GM19240 (cell line): ENCODE measurements at regions not wholly inside any gene's neighbourhood (a gene's known extent, or its start where the extent isn't known, plus 50 kb on each side); places are given as distances from the start of the nearest gene placed in this dataset.

ENCODE experiments used
- DNase-seq: peaks from one replicate; pipeline ENCODE4 v3.0.0; 2011; ENCODE audit warnings: low spot score; ENCODE audit not compliant: insufficient read length

DNA sequence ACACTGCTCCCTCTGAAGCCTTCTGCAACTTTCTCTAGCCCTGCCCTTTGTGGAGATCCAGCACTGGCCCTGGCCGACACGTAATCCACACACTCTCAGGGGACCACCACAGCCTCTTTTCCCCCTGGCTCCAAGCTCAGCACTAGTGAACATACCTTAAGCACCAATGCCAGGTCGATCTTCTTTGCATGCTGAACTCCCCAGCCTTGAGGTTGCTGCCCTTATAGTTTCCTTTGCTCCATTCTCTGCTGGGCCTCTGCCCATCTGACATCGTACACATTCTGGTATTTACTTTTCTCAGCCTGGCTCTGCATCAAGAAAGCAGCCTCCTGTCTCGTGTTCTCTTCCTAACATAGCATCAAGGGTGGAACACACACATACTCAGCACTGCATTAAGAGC, 361.5 kb downstream of the LPIN1 start:
- DNase-seq = no peak

DNA sequence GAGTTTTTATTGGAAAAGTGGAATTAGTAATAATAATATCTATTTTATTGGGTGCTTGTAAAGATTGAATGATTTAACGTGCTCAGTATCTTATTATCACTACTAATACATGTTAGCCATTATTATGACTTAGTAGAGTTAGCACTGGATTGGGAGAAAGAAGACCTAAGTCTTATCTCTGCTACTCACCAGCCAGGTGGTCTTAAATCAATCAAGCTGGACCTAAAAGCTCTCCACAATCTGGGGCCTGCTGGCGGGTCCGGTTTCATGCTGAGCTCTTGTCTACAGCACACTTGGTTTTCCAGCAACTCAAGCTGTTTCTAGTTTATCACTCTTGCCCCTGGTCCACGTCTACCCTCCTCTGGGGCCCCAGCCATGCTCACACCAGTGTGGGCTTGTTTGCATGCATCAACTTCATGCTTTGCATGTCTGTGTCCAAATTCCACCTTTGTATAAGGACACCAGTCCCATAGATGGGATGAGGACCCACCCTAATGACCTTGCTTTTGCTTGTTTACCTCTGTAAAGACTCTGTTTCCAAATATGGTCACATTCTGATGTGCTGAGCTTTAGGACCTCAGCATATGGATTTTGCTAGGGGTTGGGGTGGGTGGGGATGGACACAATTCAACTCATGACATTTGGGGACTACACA, 363.1 kb downstream of the LPIN1 start:
- DNase-seq = no peak

DNA sequence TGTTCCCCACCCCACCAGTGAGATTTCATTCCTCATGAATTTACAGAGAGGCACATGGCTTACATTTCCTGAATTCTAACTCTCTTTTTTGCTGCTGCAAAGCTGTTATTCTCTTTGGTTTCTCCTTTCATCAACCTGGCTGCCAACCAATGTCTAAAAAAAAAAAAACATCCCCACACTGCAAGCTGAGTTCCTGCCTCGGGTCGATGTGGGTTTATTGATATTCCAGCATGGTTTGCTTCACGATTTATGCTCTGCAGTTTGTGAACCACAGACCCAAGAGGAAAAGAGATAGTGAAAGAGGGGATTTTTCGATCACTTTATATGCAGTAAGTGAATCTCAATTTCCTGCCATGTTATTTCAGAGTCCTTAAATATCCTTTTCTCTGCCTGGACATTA, 363.6 kb downstream of the LPIN1 start:
- DNase-seq = no peak

DNA sequence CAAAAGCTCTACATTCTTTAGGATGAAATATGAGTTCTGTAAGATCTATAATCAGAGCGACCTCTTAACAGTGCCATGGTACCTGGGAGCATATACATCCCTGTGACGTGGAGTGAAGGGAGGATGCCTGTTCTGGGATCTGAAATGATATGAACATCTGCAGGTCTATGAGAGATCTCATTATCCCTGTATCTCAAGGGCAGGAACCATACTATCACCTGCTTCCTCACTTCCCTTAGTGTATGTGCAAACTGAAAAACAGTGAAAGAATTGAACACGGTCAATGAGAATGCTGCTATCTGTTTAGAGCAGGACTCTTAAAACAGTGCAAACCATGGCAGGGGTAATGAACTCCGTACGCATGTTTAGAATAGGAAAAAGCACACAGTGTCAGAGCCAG, 364.0 kb downstream of the LPIN1 start:
- DNase-seq = no peak

DNA sequence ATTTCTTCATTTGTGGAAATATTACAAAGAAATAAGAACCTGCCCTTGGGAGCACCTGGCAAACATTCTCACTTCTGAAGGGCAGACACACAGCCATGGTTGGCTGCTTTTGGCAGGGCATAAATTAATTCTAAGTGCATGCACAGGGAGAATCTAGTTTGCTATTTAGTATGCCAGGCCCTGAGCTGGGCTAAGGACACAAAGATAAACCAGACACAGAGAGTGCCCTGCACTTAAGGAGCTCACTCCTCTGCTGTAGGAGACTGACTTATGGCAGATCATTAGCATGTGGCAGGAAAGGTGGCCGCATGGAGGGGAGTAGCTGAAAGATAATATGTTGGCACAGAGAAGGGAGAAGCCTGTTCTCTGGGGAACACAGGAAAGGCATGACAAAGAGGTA, 367.0 kb downstream of the LPIN1 start:
- DNase-seq = no peak

DNA sequence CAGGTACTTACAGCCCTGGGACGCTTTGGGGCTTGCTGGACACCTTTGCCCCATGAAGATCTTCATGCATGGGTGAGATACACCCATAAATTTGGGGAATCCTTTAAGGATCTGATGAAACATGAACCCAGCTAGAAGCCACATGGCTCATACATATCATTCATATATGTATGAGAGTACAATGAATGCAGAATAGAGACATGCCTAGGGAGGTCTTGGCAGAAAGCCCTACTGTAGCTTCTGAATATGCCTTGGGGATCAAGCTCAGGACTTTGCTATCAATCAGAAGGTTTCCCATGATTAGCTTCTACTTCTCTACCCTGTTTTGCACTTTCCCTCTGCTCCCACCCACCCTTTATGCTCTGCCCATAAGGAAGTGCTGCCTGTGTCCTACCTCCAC, 368.4 kb downstream of the LPIN1 start:
- no peak for DNase-seq

DNA sequence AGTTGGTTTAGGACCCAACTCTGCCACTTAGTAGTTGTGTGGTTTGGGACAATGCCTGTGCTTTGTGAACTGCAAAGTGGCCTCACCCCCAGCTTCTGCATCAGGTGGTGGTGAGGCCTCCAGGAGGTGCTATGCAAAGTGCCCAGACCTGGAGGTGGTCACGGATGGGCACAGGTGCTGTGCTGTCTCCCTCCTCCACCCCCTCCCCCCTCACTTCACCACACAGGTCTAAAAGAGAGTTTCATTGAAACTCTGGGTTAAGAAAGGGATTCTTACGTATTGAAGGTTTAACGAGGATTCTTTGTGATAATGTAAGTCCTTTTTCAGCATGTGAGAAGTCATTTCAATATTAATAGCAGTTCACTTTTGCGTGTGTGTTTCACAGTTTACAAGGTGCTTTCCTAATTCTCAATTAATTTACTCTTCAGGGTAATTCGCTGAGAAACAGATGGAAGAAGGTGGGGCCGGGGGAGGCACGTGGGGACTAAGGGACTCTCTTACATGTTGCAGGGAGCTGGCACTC, 369.9 kb downstream of the LPIN1 start:
- DNase-seq = no peak

DNA sequence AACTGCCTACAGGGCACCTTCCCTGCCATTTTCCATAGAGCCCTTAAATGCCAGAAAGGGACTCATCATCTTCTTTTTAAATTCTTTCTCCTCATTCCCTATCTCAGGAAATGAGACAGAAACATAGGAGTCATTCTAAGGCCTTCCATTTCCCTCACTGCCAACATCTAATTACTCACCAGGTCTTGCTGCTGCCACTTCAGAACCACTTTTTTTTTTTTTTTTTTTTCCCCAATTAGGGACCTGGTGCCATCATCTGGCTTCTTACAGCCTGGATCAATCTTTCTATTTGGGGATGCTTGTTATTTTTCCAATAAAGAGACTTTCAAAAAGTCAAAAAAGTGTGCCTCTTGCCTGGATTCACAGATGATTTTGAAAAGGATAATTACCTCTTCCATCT, 373.4 kb downstream of the LPIN1 start:
- no peak for DNase-seq

DNA sequence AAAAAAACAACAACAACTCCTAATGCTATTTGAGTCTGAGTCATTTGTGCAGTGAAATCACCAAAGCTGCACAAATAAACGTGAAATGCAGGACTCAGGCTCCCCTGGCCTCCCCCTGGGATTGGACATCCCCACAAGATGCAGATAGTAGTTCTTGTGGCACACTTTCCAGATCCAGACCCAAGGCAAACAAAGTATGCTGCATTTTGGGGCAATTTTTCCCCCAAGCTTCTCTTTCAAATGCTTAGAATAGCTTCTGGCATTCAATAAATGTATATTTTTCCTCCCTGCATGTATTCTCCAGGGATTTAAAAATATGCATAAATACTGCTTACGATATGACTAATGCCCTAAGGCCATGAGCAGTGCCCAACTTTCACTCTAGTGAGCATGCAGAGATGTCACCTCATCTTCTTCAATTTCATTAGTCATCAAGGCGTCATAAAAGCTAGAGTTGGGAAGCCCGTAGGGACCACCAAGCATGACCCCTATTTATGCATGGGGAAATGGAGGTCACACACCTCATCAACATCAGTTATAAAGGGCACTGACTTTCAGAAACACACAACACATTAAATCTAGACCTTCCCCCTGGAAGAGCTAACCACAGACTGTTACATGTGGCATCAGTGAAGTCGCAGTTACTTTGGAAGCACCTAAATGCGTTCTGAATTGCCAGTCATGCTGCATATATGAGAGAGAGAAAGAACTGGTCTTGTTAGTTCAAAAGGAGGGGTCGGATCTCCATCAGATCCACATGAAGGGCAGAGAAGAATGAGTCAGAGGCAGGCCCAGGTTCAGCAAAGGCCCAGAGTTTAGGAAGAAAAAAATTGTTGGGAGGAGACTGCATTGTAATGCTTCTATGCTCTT, 374.1 kb downstream of the LPIN1 start:
- DNase-seq = no peak

DNA sequence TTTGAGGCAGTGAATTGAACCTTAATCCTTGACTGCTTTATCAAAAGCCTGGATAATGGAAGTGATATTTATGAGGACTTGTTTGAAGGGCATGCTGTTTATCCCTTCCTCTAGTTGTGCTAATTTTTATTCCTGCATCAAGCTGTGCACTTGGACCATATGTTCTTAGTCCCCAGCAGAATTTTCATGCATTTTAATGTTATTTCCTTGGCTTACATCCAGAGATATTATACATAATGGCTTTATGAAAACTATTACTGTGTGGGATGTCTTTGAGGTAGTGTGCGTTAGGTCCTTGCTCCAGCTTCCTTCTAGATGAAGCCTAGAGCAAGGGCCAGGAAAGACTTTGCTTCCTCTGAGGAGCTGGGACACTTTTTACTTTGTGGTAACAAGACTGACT, 378.4 kb downstream of the LPIN1 start:
- no peak for DNase-seq

DNA sequence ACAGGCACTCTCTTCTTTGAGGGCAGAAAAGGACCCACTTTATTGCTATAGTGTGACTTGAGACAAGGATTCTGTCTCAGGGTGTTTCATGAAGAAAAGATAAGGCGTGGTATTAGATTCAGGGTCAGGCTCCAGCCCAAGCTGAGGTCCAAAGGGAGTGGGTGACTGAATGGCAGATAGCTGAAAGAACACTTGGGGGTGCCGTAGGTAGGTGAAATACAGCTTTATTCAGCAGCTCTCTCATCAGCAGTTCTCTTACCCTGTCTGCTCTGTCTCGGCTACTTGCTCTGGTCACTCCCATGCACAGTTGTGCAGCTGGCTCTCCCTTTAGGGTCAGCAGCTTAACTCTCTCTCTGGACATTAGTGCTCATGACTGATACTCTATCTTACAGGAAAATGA, 379.9 kb downstream of the LPIN1 start:
- DNase-seq = no peak

DNA sequence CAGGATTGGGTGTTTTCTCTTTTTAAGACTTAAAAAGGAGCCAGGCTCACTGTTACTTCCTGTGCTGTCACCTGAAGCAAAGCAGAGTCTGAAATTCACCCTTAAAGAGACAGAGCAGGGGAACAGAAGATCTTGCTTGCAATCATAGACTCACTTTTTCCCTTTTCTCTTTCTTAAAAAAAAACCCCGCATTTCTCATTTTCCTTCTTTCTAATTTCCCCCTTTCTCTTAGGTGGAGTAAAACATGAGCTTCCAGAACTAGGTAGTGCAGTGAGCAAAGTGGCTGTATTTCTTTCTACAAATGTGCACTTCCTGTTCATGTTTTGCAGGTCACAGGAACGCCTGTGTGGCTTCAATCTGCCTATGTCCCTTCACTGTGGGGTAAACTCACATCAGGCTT, 381.2 kb downstream of the LPIN1 start:
- DNase-seq = no peak

DNA sequence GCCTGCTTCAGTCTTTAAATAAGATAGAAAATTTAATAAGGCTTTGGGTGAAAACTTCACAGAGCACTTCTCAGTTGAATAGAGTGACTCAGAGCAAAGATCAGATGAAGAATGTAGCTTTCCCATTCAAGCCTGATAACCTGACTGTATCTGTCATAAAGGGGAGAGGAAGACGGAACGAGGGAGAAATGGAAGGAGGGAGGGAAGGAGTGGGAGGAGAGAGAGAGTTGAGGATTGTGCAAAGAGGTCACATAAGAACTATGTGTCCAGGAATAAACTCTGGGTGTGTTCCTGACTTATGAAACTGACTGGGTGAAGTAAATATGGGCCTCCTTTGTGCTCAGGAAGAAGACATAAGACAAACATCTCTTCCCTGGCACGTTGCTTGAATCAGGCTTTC, 385.5 kb downstream of the LPIN1 start:
- no peak for DNase-seq

DNA sequence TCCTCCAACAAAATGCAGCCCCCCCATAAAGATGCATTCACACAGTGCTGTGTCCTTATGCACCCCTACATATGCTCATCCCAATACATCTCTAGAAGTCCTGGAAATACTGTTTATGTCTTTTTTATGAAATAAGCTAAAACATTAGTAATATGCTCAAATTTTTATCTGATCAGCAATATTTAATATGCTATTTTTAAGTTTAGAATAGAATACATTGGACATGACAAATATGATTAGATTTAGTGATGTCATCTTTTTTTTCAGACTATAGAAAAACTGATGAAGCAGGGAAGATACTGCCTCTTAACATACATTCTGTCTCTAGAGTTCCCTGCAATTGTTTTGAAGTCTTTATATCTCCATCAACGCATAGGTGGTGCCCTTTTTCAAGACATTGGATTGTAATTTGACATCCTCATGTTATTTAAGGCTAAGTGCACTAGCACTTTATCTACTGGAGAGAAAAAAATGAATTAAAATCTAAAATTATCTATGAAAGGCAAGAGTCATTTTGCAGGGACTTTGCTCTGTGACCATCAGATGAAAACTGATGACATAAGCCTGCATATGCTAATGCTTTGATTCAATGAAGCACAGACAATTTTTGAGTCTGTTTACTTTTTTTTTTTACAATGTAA, 395.3 kb downstream of the LPIN1 start:
- DNase-seq = no peak

DNA sequence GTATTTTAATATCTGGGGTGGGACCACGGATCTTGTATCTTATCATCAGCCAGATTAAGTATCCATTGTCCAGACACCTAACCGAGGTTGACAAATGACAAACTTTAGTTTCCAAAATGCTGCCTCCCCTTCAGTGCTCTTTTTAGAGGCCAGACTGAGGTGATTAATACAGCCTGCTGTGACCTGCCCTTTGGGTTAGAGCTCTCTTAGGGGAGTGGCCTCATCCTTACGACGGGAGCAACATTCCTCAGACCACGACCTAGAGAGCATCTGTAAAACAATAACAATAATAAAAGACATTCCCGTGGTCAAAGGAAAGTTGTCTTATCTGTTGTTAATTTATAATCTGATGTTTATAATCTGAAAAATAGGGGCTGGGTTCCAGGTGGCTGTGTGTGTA, 405.3 kb downstream of the LPIN1 start:
- DNase-seq = no peak

DNA sequence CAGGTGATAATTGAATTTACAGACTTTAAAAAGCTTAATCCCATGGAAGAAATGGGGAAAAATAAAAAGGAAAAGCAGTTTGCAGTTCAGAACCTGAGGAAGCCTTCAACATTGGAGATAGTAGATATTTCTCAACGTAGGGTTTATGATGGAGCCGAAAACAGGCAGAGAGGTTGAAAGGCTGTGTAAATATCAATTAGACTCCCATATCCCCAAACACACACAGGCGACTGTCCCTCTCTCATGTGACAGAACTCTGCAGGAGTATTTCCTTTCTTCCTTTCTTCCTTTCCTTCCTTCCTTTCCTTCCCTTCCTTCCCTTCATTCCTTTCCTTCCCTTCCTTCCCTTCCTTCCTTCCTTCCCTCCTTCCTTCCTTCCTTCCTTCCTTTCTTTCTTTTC, 406.5 kb downstream of the LPIN1 start:
- DNase-seq = no peak

DNA sequence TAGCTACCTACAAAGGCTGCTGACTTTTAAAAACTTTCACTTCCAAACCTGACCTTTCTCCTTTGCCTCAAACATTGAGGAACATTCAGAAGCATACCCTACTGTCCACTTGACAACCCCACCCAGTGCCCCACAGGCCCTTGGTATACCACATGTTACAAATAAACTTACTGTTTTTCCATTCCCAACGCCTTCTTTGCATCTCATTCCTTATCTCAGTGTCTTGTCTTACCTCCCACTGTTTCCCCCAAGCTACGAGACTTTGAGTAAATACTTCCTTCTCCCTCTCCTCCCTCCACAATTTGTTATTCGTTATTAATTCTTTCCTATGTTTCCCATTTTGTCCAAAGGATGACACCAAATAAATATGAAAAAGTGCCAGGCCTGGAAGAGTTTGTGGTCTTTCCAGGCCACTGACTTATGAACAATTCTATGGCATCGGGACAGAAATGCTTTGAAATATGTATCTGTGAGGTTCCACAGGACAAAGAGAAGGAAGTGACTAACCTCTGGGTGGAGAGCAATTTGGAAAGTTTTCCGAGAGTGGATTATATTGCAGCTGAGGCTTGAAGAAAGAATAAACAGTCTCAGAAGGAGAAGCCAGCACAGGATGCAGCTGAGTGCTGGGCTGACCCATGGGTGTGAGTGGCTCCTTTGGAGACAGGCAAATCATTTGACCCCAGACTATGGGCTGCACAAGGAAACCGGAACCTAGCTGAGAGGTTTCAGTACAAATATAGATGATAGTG, 409.0 kb downstream of the LPIN1 start:
- DNase-seq = no peak

DNA sequence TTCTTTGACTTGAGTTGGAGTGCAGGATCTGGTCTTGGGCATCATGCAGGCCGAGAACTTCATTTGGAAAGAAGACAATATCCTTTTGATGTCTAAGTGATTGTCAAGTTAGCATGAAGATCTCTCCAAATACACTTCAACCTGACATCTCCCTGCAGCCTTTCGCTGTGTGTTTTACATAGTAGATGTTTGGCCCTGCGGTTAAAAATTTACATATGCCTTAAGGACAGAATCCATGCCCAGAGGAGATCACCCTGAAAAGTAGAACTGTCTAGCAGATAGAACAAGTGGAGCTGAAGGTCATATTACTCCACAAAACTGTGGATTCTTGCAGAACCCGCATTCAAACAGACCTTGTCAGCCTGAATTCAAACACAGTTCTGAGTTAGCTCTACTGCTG, 409.9 kb downstream of the LPIN1 start:
- DNase-seq = no peak

DNA sequence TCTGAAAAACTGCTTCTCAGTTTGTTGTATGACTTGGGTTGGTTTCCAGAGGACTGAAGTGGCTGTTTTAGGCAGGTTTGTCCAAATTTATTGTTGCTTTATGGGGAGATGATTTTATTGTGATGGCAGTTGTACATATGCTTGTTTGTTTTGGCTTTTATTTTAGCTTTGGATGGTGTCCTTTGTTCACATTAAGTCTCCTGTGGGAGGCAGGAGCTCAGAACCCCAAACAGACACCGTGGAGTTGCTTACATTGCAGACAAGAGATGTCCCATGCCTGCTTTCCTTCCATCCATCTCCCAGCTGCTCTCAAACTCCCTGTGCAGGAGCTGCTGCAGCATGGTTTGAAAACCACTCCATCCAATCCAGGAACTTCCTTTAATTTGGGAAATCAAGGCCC, 414.7 kb downstream of the LPIN1 start:
- DNase-seq = no peak

DNA sequence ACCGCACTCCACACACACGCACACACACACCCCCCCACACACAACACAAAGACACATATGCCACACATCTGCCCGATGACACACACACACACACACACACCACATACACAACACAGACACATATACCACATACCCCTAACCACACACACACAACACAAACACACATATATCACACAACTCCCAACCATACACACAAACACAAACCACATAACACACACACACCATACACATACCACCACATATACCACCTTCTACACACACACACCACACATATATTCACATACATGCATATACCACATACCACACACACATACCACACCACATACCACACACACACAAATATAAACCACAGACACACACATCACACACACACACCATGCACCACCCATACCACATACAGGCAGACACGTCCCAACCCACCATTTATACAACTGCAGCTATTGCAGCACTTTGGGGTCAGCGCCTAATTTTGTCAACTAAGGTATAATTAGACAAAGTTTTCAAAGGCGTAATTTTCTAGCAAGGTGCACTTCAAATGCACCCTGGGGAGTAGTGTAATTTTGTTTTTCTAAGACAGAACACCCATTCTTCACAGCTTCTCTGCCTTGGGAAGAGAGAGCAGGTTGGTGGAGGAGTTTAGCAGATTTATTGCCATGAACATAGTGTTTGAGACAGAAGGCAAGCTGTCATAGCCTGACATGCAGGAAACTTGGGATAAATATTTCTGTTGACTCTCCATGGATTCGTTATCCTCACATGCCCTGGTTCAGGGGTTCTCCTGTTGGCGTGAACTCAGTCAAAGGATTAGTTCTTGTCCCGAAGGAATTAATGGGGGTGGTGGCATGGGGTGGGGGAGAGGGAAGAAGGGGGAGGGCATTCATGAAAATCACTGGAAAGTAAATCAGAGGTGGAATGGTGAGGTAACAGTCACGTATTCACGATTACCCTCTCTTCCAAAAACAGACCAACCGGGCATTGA, 416.1 kb downstream of the LPIN1 start:
- no peak for DNase-seq

DNA sequence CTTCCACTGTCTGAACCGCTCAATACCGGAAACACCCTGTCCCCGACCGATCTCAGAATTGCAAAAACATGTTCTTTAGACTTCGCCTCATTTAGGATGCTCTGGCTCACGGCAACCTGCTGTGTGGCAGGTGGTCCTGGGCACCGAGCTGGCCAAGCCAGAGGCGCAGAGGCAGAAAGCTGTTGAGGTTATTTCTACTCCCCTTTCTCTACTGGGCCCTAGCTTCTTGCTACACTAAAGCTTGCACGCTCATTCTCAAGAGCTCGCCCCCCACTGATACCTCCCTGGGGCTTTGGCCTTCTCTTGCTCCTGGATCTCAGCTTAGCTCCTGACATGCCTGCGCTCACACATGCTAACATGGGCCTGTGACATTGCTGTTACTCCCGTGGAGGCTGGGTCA, 417.4 kb downstream of the LPIN1 start:
- DNase-seq = no peak
